ENCODE measurements at regions not wholly inside any gene's neighbourhood (a gene's known extent, or its start where the extent isn't known, plus 50 kb on each side); places are given as distances from the start of the nearest gene placed in this dataset.

DNA sequence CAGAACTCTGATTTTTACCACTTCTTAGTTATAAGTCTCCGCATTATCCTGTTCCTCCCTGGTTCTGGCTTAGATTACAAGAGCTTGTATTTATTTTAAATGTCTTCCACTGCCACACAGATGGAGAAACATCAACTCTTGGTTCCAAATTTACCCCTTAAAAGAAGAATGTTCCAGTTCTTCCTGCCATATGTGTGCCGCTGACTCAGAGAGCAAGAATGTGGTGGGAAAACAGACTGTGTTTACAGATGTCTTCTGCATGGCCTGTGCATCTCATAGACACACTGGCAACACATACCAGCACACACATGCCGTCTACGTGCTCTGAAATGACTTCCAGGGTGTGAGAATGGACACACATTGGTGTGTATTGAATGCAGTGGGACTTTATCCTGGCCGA lies 383.0 kb downstream of the LRIG3 start:
- H3K4me3 ChIP-seq (ENCODE audit: low read depth, low read length): no peak overlapping the region
- DNase-seq (ENCODE audit: low read depth): peak; percentile 90
- TF ChIP-seq, protein P1, sequence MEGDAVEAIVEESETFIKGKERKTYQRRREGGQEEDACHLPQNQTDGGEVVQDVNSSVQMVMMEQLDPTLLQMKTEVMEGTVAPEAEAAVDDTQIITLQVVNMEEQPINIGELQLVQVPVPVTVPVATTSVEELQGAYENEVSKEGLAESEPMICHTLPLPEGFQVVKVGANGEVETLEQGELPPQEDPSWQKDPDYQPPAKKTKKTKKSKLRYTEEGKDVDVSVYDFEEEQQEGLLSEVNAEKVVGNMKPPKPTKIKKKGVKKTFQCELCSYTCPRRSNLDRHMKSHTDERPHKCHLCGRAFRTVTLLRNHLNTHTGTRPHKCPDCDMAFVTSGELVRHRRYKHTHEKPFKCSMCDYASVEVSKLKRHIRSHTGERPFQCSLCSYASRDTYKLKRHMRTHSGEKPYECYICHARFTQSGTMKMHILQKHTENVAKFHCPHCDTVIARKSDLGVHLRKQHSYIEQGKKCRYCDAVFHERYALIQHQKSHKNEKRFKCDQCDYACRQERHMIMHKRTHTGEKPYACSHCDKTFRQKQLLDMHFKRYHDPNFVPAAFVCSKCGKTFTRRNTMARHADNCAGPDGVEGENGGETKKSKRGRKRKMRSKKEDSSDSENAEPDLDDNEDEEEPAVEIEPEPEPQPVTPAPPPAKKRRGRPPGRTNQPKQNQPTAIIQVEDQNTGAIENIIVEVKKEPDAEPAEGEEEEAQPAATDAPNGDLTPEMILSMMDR (conservative IDR thresholded peaks at IDR 0.05; ENCODE audit: low read depth, low read length): no peak

- TF ChIP-seq, protein P1 (conservative IDR thresholded peaks at IDR 0.05; ENCODE audit: low read depth, low read length): no peak
- H3K4me3 ChIP-seq (ENCODE audit: low read depth, low read length): no peak overlapping the region
- DNase-seq (ENCODE audit: low read depth): no peak
Measured at GRCh38 chr12:58539295-58539694, 381.0 kb downstream of the LRIG3 start.

- peak; percentile 95 for DNase-seq (ENCODE audit: low read depth)
- TF ChIP-seq, protein P1 (conservative IDR thresholded peaks at IDR 0.05; ENCODE audit: low read depth, low read length): peak; percentile 93
- no peak overlapping the region for H3K4me3 ChIP-seq (ENCODE audit: low read depth, low read length)
Measured at GRCh38 chr12:58540480-58541299, 379.6 kb downstream of the LRIG3 start.

GRCh38 chr12:58541300-58541690 lies 379.0 kb downstream of the LRIG3 start:
- TF ChIP-seq, protein P1 (conservative IDR thresholded peaks at IDR 0.05; ENCODE audit: low read depth, low read length): no peak
- no peak overlapping the region for H3K4me3 ChIP-seq (ENCODE audit: low read depth, low read length)
- DNase-seq (ENCODE audit: low read depth): peak; percentile 54

DNA sequence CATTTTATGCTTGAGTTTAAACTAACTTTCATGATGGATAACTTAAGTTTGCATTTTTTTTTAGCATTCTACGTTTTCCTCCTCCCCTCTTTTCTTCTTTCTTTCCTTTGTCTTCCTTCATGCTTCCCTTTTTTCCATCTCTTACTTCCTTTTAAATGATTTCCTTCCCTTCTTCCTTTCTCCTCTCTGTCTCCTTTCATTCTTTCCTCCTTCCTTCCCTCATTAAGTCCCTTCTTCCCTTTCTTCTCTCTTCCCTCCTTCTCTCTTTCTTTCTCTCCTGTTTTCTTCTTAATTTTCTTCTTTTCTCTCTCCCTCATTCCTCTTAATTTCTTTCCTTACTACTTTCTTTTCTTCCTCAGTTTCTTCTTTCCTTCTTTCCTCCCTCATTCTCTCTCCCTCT lies 376.0 kb downstream of the LRIG3 start:
- TF ChIP-seq, protein P1 (conservative IDR thresholded peaks at IDR 0.05; ENCODE audit: low read depth, low read length): no peak
- H3K4me3 ChIP-seq (ENCODE audit: low read depth, low read length): no peak overlapping the region
- no peak for DNase-seq (ENCODE audit: low read depth)

DNA sequence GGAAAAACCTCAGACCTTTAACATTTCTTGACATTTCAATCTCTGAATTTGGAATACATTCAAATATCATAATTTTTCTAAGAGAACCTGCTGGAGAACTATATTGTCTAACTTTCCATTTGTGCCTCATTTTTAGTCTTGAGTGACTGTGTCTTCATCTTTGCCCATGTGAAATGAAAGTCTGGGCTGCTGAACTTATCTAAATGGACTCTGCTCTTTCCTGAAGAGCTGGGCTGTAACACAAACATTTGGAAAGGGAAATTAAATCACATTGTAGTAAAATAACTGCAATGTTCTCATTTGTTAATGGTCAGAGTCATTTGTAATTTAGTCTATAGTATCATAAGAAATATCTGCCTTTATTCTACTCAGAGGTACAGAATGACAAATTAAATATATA lies 373.1 kb downstream of the LRIG3 start:
- TF ChIP-seq, protein P1 (conservative IDR thresholded peaks at IDR 0.05; ENCODE audit: low read depth, low read length): no peak
- H3K4me3 ChIP-seq (ENCODE audit: low read depth, low read length): no peak overlapping the region
- no peak for DNase-seq (ENCODE audit: low read depth)

DNA sequence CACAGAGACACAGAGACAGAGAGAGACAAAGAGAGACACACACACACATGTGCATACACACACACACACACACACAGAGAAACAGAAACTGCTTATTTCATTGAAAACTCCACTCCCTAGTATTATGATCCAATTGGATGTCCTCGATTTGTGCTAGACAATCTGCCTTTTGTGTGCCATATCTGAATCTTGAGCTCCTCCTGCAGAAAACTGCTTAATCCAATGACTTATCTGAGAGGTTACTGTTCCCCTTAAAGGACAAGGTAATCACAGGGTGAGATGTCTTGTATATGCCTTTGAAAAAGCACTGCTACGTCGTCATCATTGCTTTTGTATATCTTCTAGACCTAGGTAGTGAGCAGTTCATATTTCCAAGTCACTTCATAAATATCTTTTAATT lies 371.5 kb downstream of the LRIG3 start:
- TF ChIP-seq, protein P1 (conservative IDR thresholded peaks at IDR 0.05; ENCODE audit: low read depth, low read length): no peak
- H3K4me3 ChIP-seq (ENCODE audit: low read depth, low read length): no peak overlapping the region

More for the DNA sequence above, 371.5 kb downstream of the LRIG3 start:
- DNase-seq (ENCODE audit: low read depth): no peak
